Neural cell (in vitro differentiated cells): ENCODE measurements at regions not wholly inside any gene's neighbourhood (a gene's known extent, or its start where the extent isn't known, plus 50 kb on each side); places are given as distances from the start of the nearest gene placed in this dataset.

ENCODE experiments used
- H2AFZ ChIP-seq: fragments of 200-600, 300-800 bp; sonication (generic), shearing (Covaris generic); 2 replicates; pipeline ENCODE4 v1.6.0; 2014; ENCODE audit warnings: low read depth, mild to moderate bottlenecking, antibody characterized with exemption, low read length, moderate library complexity
- H3F3A ChIP-seq: fragments of 200-600 bp; shearing (Covaris generic); 2 replicates; pipeline ENCODE4 v1.6.1; 2016; ENCODE audit warnings: mild to moderate bottlenecking, moderate library complexity, mixed read lengths, antibody characterized with exemption, low read length; ENCODE audit not compliant: insufficient read depth, poor library complexity, severe bottlenecking
- H3K27ac ChIP-seq: fragments of 200-600, 300-800 bp; sonication (generic), shearing (Covaris generic); 2 replicates; pipeline ENCODE4 v1.5.1; 2014; ENCODE audit warnings: mild to moderate bottlenecking, low read length, moderate library complexity
- H3K27me3 ChIP-seq: fragments of 300-800, 200-600 bp; sonication (generic), shearing (Covaris generic); 2 replicates; pipeline ENCODE4 v1.6.0; 2014; ENCODE audit warnings: mild to moderate bottlenecking, low read depth, low read length, moderate library complexity; ENCODE audit not compliant: insufficient read depth
- H3K36me3 ChIP-seq: fragments of 300-800, 200-600 bp; sonication (generic), shearing (Covaris generic); 2 replicates; pipeline ENCODE4 v1.5.1; 2014; ENCODE audit warnings: mild to moderate bottlenecking, antibody characterized with exemption, low read length, moderate library complexity; ENCODE audit not compliant: insufficient read depth
- H3K4me2 ChIP-seq: fragments of 300-800, 200-600 bp; sonication (generic), shearing (Covaris generic); 2 replicates; pipeline ENCODE4 v1.6.0; 2014; ENCODE audit warnings: mild to moderate bottlenecking, low read length
- H3K4me3 ChIP-seq: fragments of 300-800, 200-600 bp; sonication (generic), shearing (Covaris generic); 2 replicates; pipeline ENCODE4 v1.5.1; 2014; ENCODE audit warnings: mild to moderate bottlenecking, low read length, moderate library complexity
- H3K79me2 ChIP-seq: fragments of 200-600 bp; shearing (Covaris generic); replicated peaks from 2 replicates; pipeline ENCODE4 v1.6.0; 2014; ENCODE audit warnings: mild to moderate bottlenecking, low read length, moderate library complexity; ENCODE audit not compliant: insufficient read depth
- H3K9ac ChIP-seq: fragments of 300-800, 200-600 bp; sonication (generic), shearing (Covaris generic); 2 replicates; pipeline ENCODE4 v1.6.1; 2016; ENCODE audit warnings: mild to moderate bottlenecking, low read length, mixed read lengths
- H3K9me2 ChIP-seq: fragments of 200-600 bp; shearing (Covaris generic); 2 replicates; pipeline ENCODE4 v1.6.1; 2016; ENCODE audit warnings: mild to moderate bottlenecking, low read length, mixed read lengths; ENCODE audit not compliant: insufficient read depth
- H3K9me3 ChIP-seq: fragments of 200-600, 300-800 bp; sonication (generic), shearing (Covaris generic); 2 replicates; pipeline ENCODE4 v1.6.1; 2016; ENCODE audit warnings: mild to moderate bottlenecking, mixed run types, low read length, moderate library complexity, mixed read lengths
- H4K20me1 ChIP-seq: fragments of 200-600 bp; shearing (Covaris generic); 2 replicates; pipeline ENCODE4 v1.6.1; 2016; ENCODE audit warnings: mild to moderate bottlenecking, mixed run types; ENCODE audit not compliant: insufficient read depth
- CTCF ChIP-seq: fragments of 450-650 bp; IDR thresholded peaks from 2 replicates; pipeline ENCODE4 v1.5.1; 2014; ENCODE audit warnings: antibody characterized with exemption, mild to moderate bottlenecking, moderate library complexity; ENCODE audit not compliant: poor library complexity, severe bottlenecking
- EP300 ChIP-seq: fragments of 450-650 bp; conservative IDR thresholded peaks from 2 replicates; pipeline ENCODE4 v1.6.1; 2014; ENCODE audit warnings: antibody characterized with exemption, mild to moderate bottlenecking, moderate library complexity; ENCODE audit not compliant: poor library complexity, severe bottlenecking
- EZH2 ChIP-seq: fragments of 200-600, 300-800 bp; shearing (Covaris generic), sonication (generic); IDR thresholded peaks from 2 replicates; pipeline ENCODE4 v1.6.1; 2014; ENCODE audit warnings: antibody characterized with exemption, low read length, borderline replicate concordance, mild to moderate bottlenecking; ENCODE audit not compliant: insufficient read depth, poor library complexity, severe bottlenecking
- MXI1 ChIP-seq: fragments of 450-650 bp; conservative IDR thresholded peaks from 2 replicates; pipeline ENCODE4 v1.6.1; 2014; ENCODE audit warnings: antibody characterized with exemption, mild to moderate bottlenecking; ENCODE audit not compliant: poor library complexity, severe bottlenecking
- POLR2AphosphoS5 ChIP-seq: IDR thresholded peaks from 2 replicates; pipeline ENCODE4 v1.6.1; 2012
- RAD21 ChIP-seq: fragments of 450-650 bp; conservative IDR thresholded peaks from 2 replicates; pipeline ENCODE4 v1.6.1; 2014; ENCODE audit warnings: antibody characterized with exemption, mild to moderate bottlenecking, moderate library complexity
- REST ChIP-seq: IDR thresholded peaks from 2 replicates; pipeline ENCODE4 v1.6.1; 2012; ENCODE audit warnings: borderline replicate concordance
- SMC3 ChIP-seq: fragments of 450-650 bp; conservative IDR thresholded peaks from 2 replicates; pipeline ENCODE4 v1.6.1; 2014; ENCODE audit warnings: antibody characterized with exemption, mild to moderate bottlenecking, moderate library complexity; ENCODE audit not compliant: poor library complexity
- TAF1 ChIP-seq: IDR thresholded peaks from 2 replicates; pipeline ENCODE4 v1.6.1; 2012; ENCODE audit warnings: low read depth

GRCh38 chr4:140244328-140244727, 90.3 kb upstream of the MAML3 start:
- H3K27ac ChIP-seq = no peak overlapping the region
- no peaks in the 10 kb centered on the region for H3K9me3 ChIP-seq
- H2AFZ ChIP-seq = no peak overlapping the region

GRCh38 chr4:140243278-140243753, 89.3 kb upstream of the MAML3 start:
- no peak for TF ChIP-seq EZH2
- no peak for TF ChIP-seq EP300
- TF ChIP-seq CTCF = no peak
- TF ChIP-seq MXI1 = no peak
- no peak for TF ChIP-seq RAD21
- Histone ChIP-seq H3K27me3 (no peaks in the 10 kb centered on the region), H4K20me1 (no peaks in the 10 kb centered on the region), H3F3A (no peaks in the 10 kb centered on the region), H3K79me2 (no peaks in the 10 kb centered on the region), H3K36me3 (no peaks in the 10 kb centered on the region), H3K9ac (no peak overlapping the region), H3K9me3 (no peaks in the 10 kb centered on the region), H2AFZ (no peak overlapping the region), H3K4me3 (no peak overlapping the region), H3K27ac (no peak overlapping the region), H3K9me2 (no peaks in the 10 kb centered on the region), H3K4me2 (no peak overlapping the region)

More at GRCh38 chr4:140244328-140244727, 90.3 kb upstream of the MAML3 start:
- H3K9me2 ChIP-seq = no peaks in the 10 kb centered on the region
- H3K9ac ChIP-seq = no peak overlapping the region
- H3K36me3 ChIP-seq = no peaks in the 10 kb centered on the region
- no peaks in the 10 kb centered on the region for H3F3A ChIP-seq
- H3K4me3 ChIP-seq = no peak overlapping the region
- H3K4me2 ChIP-seq = no peak overlapping the region
- H4K20me1 ChIP-seq = no peaks in the 10 kb centered on the region
- TF ChIP-seq SMC3 (no peak), CTCF (no peak), POLR2AphosphoS5 (no peak), MXI1 (no peak), EZH2 (no peak), EP300 (no peak), TAF1 (no peak), RAD21 (no peak), REST (no peak)
- H3K27me3 ChIP-seq = no peaks in the 10 kb centered on the region
- H3K79me2 ChIP-seq = no peaks in the 10 kb centered on the region
